ENCODE measurements at regions not wholly inside any gene's neighbourhood (a gene's known extent, or its start where the extent isn't known, plus 50 kb on each side); places are given as distances from the start of the nearest gene placed in this dataset.

DNA sequence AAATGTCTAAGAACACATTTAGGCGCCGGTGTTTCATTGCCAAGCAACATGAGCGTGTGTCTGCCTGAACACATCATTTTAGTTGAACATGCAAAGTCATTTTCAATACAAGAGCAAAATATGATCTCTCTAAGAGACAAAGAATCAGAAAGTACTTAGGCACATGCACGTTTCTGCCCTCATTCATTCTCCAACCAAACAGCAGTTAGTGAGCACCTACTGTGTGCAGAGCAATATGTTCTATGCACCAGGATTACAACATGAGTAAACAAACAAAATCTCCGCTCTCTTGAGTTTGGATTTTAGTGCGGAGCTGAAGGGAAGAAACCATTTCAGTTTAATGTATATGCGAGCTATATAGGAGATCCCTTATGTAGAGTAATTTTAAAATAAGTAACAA, 71.6 kb upstream of the KLF6 start:
- ChIA-PET CTCF (no interaction called here), POLR2A (no interaction called here)
- in situ Hi-C loops (cut with HindIII; ENCODE audit: low pct_unique_long_range_greater_than_20kb, low sequenced_read_pairs) (no loop called here), intact Hi-C loops (cut with micrococcal nuclease; ENCODE audit: unreplicated experiment) (no loop called here)
- BruUV-seq (replicated peaks), result no TSS peak
- Histone ChIP-seq H3K36me3 (ENCODE audit: control insufficient read depth, insufficient read depth, low read length) (no peaks in the 10 kb centered on the region), H3K27ac (ENCODE audit: low read length) (peak overlapping the region; percentile 100), H3K4me3 (ENCODE audit: low read depth in 2 of 2, low read length in 2 of 2) (no peak overlapping the region), H3K4me1 (ENCODE audit: control insufficient read depth, insufficient read depth, low read length) (peaks cover 27% of the 10 kb centered on the region), H3K27me3 (ENCODE audit: control insufficient read depth, insufficient read depth, low read length) (no peaks in the 10 kb centered on the region), H3K9me3 (ENCODE audit: control insufficient read depth, insufficient read depth, low read depth, low read length) (no peaks in the 10 kb centered on the region; the same call in 1 of the 2 replicates)
- TF ChIP-seq POLR2AphosphoS5 (IDR thresholded peaks at IDR 0.05; ENCODE audit: low read depth, low read length) (no peak), TCF7L2 (IDR thresholded peaks at IDR 0.05; ENCODE audit: low read depth, low read length) (no peak), SIN3A (IDR thresholded peaks at IDR 0.05; ENCODE audit: borderline replicate concordance, insufficient read depth, low read depth, low read length) (no peak)
- TF ChIP-seq, protein P1, sequence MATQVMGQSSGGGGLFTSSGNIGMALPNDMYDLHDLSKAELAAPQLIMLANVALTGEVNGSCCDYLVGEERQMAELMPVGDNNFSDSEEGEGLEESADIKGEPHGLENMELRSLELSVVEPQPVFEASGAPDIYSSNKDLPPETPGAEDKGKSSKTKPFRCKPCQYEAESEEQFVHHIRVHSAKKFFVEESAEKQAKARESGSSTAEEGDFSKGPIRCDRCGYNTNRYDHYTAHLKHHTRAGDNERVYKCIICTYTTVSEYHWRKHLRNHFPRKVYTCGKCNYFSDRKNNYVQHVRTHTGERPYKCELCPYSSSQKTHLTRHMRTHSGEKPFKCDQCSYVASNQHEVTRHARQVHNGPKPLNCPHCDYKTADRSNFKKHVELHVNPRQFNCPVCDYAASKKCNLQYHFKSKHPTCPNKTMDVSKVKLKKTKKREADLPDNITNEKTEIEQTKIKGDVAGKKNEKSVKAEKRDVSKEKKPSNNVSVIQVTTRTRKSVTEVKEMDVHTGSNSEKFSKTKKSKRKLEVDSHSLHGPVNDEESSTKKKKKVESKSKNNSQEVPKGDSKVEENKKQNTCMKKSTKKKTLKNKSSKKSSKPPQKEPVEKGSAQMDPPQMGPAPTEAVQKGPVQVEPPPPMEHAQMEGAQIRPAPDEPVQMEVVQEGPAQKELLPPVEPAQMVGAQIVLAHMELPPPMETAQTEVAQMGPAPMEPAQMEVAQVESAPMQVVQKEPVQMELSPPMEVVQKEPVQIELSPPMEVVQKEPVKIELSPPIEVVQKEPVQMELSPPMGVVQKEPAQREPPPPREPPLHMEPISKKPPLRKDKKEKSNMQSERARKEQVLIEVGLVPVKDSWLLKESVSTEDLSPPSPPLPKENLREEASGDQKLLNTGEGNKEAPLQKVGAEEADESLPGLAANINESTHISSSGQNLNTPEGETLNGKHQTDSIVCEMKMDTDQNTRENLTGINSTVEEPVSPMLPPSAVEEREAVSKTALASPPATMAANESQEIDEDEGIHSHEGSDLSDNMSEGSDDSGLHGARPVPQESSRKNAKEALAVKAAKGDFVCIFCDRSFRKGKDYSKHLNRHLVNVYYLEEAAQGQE (IDR thresholded peaks at IDR 0.05; ENCODE audit: insufficient read depth in 1 of 2, low read depth in 2 of 2, low read length in 1 of 2), result no peak
- TF ChIP-seq, protein P2, sequence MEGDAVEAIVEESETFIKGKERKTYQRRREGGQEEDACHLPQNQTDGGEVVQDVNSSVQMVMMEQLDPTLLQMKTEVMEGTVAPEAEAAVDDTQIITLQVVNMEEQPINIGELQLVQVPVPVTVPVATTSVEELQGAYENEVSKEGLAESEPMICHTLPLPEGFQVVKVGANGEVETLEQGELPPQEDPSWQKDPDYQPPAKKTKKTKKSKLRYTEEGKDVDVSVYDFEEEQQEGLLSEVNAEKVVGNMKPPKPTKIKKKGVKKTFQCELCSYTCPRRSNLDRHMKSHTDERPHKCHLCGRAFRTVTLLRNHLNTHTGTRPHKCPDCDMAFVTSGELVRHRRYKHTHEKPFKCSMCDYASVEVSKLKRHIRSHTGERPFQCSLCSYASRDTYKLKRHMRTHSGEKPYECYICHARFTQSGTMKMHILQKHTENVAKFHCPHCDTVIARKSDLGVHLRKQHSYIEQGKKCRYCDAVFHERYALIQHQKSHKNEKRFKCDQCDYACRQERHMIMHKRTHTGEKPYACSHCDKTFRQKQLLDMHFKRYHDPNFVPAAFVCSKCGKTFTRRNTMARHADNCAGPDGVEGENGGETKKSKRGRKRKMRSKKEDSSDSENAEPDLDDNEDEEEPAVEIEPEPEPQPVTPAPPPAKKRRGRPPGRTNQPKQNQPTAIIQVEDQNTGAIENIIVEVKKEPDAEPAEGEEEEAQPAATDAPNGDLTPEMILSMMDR (IDR thresholded peaks at IDR 0.05), result no peak
- DNase-seq (ENCODE audit: low read depth, low spot score) (no peak), ATAC-seq (no peak)

DNA sequence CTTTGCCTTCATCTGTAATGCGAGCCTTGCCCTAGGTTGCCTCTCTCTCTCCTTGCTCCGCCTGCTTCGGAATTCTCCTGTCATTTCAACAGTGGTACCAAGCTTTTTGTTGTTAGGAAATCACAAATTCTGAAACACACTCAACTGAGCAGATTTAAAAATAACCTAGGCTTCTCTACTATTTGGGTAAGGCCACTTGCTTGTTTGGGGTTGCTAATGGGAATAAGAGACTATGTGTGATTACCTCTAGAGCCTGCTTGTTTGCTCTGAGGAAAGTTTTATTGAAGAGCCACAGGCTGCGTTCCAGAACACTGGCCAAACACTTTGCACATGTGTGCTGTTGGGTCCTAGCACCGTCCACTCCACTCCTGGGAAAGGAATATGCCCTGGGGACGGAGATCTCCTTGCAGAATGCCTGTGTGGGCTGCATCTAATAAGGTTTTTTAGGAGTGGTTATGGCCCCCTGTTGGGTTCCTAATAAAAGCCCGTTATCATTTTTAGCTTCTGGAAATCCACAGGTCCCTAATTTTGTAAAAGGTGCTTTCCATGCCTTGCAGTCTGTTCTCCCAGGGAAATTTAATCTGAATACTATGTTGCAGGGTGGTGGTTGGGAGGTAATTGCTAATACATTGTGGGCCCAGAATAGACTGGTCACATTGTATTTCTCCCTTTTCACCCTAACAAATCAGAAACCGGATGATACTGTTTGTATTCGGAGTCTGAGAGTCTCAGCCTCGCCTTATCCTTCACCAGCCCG, 68.7 kb upstream of the KLF6 start:
- H3K4me3 ChIP-seq (ENCODE audit: low read depth in 2 of 2, low read length in 2 of 2), result no peak overlapping the region
- TF ChIP-seq, protein P2 (IDR thresholded peaks at IDR 0.05), result no peak
- no peak; the same call in 1 of the 2 replicates for TF ChIP-seq TCF7L2 (IDR thresholded peaks at IDR 0.05; ENCODE audit: low read depth, low read length)
- TF ChIP-seq, protein P1 (IDR thresholded peaks at IDR 0.05; ENCODE audit: insufficient read depth in 1 of 2, low read depth in 2 of 2, low read length in 1 of 2), result no peak
- TF ChIP-seq POLR2AphosphoS5 (IDR thresholded peaks at IDR 0.05; ENCODE audit: low read depth, low read length), result no peak; the same call in 1 of the 2 replicates
- TF ChIP-seq SIN3A (IDR thresholded peaks at IDR 0.05; ENCODE audit: borderline replicate concordance, insufficient read depth, low read depth, low read length), result no peak
- no peaks in the 10 kb centered on the region for H3K36me3 ChIP-seq (ENCODE audit: control insufficient read depth, insufficient read depth, low read length)
- intact Hi-C loops (cut with micrococcal nuclease; ENCODE audit: unreplicated experiment) (loop anchor here (5.0 kb wide), 1 partner anchor 34 kb away; no protein-coding TSS in a partner anchor), in situ Hi-C loops (cut with HindIII; ENCODE audit: low pct_unique_long_range_greater_than_20kb, low sequenced_read_pairs) (no loop called here)
- no peak for DNase-seq (ENCODE audit: low read depth, low spot score)
- CTCF ChIA-PET, result no interaction called here
- H3K27me3 ChIP-seq (ENCODE audit: control insufficient read depth, insufficient read depth, low read length), result no peaks in the 10 kb centered on the region
- POLR2A ChIA-PET, result interaction anchor here (0.5 to 1.2 kb wide), 5 partner anchors 15 to 460 kb away, joined by 3 to 6 read pairs (median 5); no protein-coding TSS in a partner anchor
- H3K27ac ChIP-seq (ENCODE audit: low read length), result peak overlapping the region; percentile 100
- H3K9me3 ChIP-seq (ENCODE audit: control insufficient read depth, insufficient read depth, low read depth, low read length), result no peaks in the 10 kb centered on the region
- BruUV-seq (replicated peaks), result no TSS peak
- peaks cover 39% of the 10 kb centered on the region for H3K4me1 ChIP-seq (ENCODE audit: control insufficient read depth, insufficient read depth, low read length)
- peak; percentile 35 for ATAC-seq

Data from Panc1 (cell line).